ENCODE measurements at regions not wholly inside any gene's neighbourhood (a gene's known extent, or its start where the extent isn't known, plus 50 kb on each side); places are given as distances from the start of the nearest gene placed in this dataset.

GRCh38 chr6:104239971-104240370 lies 619.7 kb downstream of the HACE1 start:
- no peak for DNase-seq (ENCODE audit: extremely low spot score)
- POLR2A ChIA-PET = no interaction called here
- TF ChIP-seq FOXM1 (IDR thresholded peaks at IDR 0.05; ENCODE audit: borderline replicate concordance) (no peak), ZNF384 (IDR thresholded peaks at IDR 0.05) (no peak), PKNOX1 (IDR thresholded peaks at IDR 0.05) (no peak), BHLHE40 (IDR thresholded peaks at IDR 0.05; ENCODE audit: borderline replicate concordance) (no peak), SUZ12 (IDR thresholded peaks at IDR 0.05) (no peak), NFRKB (IDR thresholded peaks at IDR 0.05) (no peak), FOXK2 (IDR thresholded peaks at IDR 0.05) (no peak), L3MBTL2 (conservative IDR thresholded peaks at IDR 0.05) (no peak), HDGF (IDR thresholded peaks at IDR 0.05; ENCODE audit: borderline replicate concordance) (no peak), CTBP1 (IDR thresholded peaks at IDR 0.05; ENCODE audit: borderline replicate concordance) (no peak), TARDBP (IDR thresholded peaks at IDR 0.05) (no peak)
- CTCF ChIA-PET = no interaction called here

GRCh38 chr6:104229057-104229456 lies 630.7 kb downstream of the HACE1 start:
- POLR2A ChIA-PET = no interaction called here
- CTCF ChIA-PET = no interaction called here
- TF ChIP-seq ARNT (IDR thresholded peaks at IDR 0.05) (no peak), ZNF384 (IDR thresholded peaks at IDR 0.05) (no peak), SUZ12 (IDR thresholded peaks at IDR 0.05) (no peak), NFRKB (IDR thresholded peaks at IDR 0.05) (no peak), FOXK2 (IDR thresholded peaks at IDR 0.05) (no peak), ELF4 (IDR thresholded peaks at IDR 0.05) (no peak), LEF1 (IDR thresholded peaks at IDR 0.05; ENCODE audit: borderline replicate concordance) (no peak), TARDBP (IDR thresholded peaks at IDR 0.05) (no peak), BHLHE40 (IDR thresholded peaks at IDR 0.05; ENCODE audit: borderline replicate concordance) (no peak), PKNOX1 (IDR thresholded peaks at IDR 0.05) (no peak), FOXA1 (IDR thresholded peaks at IDR 0.05) (no peak), HDGF (IDR thresholded peaks at IDR 0.05; ENCODE audit: borderline replicate concordance) (no peak), FOXM1 (IDR thresholded peaks at IDR 0.05; ENCODE audit: borderline replicate concordance) (no peak)
- DNase-seq (ENCODE audit: extremely low spot score) = no peak

GRCh38 chr6:104227508-104227907 lies 632.2 kb downstream of the HACE1 start:
- TF ChIP-seq FOXM1 (IDR thresholded peaks at IDR 0.05; ENCODE audit: borderline replicate concordance) (no peak), ARNT (IDR thresholded peaks at IDR 0.05) (no peak), BHLHE40 (IDR thresholded peaks at IDR 0.05; ENCODE audit: borderline replicate concordance) (no peak), NFRKB (IDR thresholded peaks at IDR 0.05) (no peak), L3MBTL2 (conservative IDR thresholded peaks at IDR 0.05) (no peak), FOXK2 (IDR thresholded peaks at IDR 0.05) (no peak), ZNF384 (IDR thresholded peaks at IDR 0.05) (no peak), FOXA1 (IDR thresholded peaks at IDR 0.05) (no peak), LEF1 (IDR thresholded peaks at IDR 0.05; ENCODE audit: borderline replicate concordance) (no peak), CTBP1 (IDR thresholded peaks at IDR 0.05; ENCODE audit: borderline replicate concordance) (no peak), TARDBP (IDR thresholded peaks at IDR 0.05) (no peak), SUZ12 (IDR thresholded peaks at IDR 0.05) (no peak), PKNOX1 (IDR thresholded peaks at IDR 0.05) (no peak)
- CTCF ChIA-PET = no interaction called here
- no peak for DNase-seq (ENCODE audit: extremely low spot score)
- POLR2A ChIA-PET = no interaction called here

GRCh38 chr6:104226790-104227446 lies 632.8 kb downstream of the HACE1 start:
- TF ChIP-seq SP1 (IDR thresholded peaks at IDR 0.05) (no peak), FOXM1 (IDR thresholded peaks at IDR 0.05; ENCODE audit: borderline replicate concordance) (no peak), HDGF (IDR thresholded peaks at IDR 0.05; ENCODE audit: borderline replicate concordance) (no peak), FOXA1 (IDR thresholded peaks at IDR 0.05) (no peak), ELF4 (IDR thresholded peaks at IDR 0.05) (no peak), FOXK2 (IDR thresholded peaks at IDR 0.05) (no peak), SUZ12 (IDR thresholded peaks at IDR 0.05) (no peak), BHLHE40 (IDR thresholded peaks at IDR 0.05; ENCODE audit: borderline replicate concordance) (no peak), TARDBP (IDR thresholded peaks at IDR 0.05) (no peak), ARNT (IDR thresholded peaks at IDR 0.05) (no peak), PKNOX1 (IDR thresholded peaks at IDR 0.05) (no peak), L3MBTL2 (conservative IDR thresholded peaks at IDR 0.05) (no peak), NFRKB (IDR thresholded peaks at IDR 0.05) (no peak)
- no peak for DNase-seq (ENCODE audit: extremely low spot score)
- ChIA-PET CTCF (no interaction called here), POLR2A (no interaction called here)

- CTCF ChIA-PET = no interaction called here
- DNase-seq (ENCODE audit: extremely low spot score) = no peak
- POLR2A ChIA-PET = no interaction called here
- TF ChIP-seq NFRKB (IDR thresholded peaks at IDR 0.05) = no peak
- no peak for TF ChIP-seq FOXM1 (IDR thresholded peaks at IDR 0.05; ENCODE audit: borderline replicate concordance)
- TF ChIP-seq TARDBP (IDR thresholded peaks at IDR 0.05) = no peak
- TF ChIP-seq LEF1 (IDR thresholded peaks at IDR 0.05; ENCODE audit: borderline replicate concordance) = no peak
- TF ChIP-seq SP1 (IDR thresholded peaks at IDR 0.05) = no peak
- TF ChIP-seq BHLHE40 (IDR thresholded peaks at IDR 0.05; ENCODE audit: borderline replicate concordance) = no peak
- no peak for TF ChIP-seq SUZ12 (IDR thresholded peaks at IDR 0.05)
- no peak for TF ChIP-seq CTBP1 (IDR thresholded peaks at IDR 0.05; ENCODE audit: borderline replicate concordance)
- TF ChIP-seq ARNT (IDR thresholded peaks at IDR 0.05) = no peak
- no peak for TF ChIP-seq L3MBTL2 (conservative IDR thresholded peaks at IDR 0.05)
- no peak for TF ChIP-seq HDGF (IDR thresholded peaks at IDR 0.05; ENCODE audit: borderline replicate concordance)
- no peak for TF ChIP-seq PKNOX1 (IDR thresholded peaks at IDR 0.05)
- no peak for TF ChIP-seq FOXA1 (IDR thresholded peaks at IDR 0.05)
- TF ChIP-seq FOXK2 (IDR thresholded peaks at IDR 0.05) = no peak
- no peak for TF ChIP-seq ELF4 (IDR thresholded peaks at IDR 0.05)
- no peak for TF ChIP-seq ZNF384 (IDR thresholded peaks at IDR 0.05)
These were observed 641.6 kb downstream of the HACE1 start for GRCh38 chr6:104218116-104218515.
